ENCODE measurements at regions not wholly inside any gene's neighbourhood (a gene's known extent, or its start where the extent isn't known, plus 50 kb on each side); places are given as distances from the start of the nearest gene placed in this dataset.

DNA sequence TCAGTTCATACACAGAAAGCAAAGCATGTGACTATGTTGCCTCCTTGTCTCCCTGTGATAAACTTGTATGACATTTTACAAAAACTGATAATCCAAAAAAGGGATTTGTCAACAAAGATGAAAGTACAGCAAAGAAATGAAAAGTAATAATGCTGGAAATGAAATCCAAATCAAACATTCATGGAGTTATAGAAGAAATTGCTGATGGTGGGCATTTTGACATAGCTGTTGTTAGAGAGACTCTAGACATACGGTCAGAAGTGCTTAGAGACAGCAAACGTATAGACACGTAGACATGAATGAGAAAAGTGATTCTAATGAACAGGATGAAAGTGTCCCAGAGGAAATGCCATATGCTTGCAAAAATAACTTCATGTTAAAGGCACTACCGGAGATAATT is 186.9 kb upstream of the RGMB start:
- POLR2A ChIA-PET, result no interaction called here
- CTCF ChIA-PET, result interaction anchor here (0.6 kb wide), 1 partner anchor 10 kb away, joined by 3 read pairs; no protein-coding TSS in a partner anchor
- TF ChIP-seq, protein P1, sequence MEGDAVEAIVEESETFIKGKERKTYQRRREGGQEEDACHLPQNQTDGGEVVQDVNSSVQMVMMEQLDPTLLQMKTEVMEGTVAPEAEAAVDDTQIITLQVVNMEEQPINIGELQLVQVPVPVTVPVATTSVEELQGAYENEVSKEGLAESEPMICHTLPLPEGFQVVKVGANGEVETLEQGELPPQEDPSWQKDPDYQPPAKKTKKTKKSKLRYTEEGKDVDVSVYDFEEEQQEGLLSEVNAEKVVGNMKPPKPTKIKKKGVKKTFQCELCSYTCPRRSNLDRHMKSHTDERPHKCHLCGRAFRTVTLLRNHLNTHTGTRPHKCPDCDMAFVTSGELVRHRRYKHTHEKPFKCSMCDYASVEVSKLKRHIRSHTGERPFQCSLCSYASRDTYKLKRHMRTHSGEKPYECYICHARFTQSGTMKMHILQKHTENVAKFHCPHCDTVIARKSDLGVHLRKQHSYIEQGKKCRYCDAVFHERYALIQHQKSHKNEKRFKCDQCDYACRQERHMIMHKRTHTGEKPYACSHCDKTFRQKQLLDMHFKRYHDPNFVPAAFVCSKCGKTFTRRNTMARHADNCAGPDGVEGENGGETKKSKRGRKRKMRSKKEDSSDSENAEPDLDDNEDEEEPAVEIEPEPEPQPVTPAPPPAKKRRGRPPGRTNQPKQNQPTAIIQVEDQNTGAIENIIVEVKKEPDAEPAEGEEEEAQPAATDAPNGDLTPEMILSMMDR (IDR thresholded peaks at IDR 0.05; ENCODE audit: control extremely low read depth, extremely low read depth, low read depth, missing control alignments), result no peak
- DNase-seq (ENCODE audit: extremely low spot score), result no peak

DNA sequence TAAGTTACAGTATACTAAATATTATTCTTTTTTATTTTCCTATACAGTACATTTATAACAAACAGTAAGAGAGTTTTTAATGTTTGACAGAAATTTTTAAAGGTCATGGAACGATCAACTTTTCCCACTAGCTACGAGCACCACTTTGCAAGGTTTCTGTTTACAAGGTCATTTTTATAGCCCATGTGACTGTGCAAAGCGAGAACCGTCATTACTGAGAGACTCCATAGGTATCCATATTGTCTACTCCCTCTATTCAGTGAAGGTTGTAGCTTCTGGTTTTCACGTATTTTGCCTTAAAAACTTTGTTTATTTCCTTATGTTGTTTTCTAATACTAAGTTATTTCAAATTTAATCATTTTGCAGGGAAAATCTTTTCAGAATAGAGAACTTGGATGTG is 186.3 kb upstream of the RGMB start:
- ChIA-PET CTCF (no interaction called here), POLR2A (no interaction called here)

DNA sequence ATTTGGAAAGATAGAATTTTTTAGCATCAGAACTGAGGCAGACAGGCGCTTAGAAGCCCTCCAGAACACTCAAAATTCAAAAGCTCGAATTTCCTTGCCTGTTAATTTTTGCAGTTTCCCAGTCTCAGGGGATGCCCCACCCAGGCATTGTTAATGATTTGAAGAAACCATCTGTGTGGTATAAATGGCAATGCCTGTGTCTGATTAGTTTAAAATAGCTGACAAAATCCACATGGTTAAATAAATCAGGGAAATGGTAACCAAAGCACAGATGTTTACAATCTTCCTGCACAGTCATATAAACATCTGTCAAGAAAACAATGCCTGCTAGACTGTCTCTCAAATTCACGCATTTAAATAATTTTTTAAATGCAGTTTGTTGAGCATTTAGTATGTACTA is 185.2 kb upstream of the RGMB start:
- ChIA-PET CTCF (no interaction called here), POLR2A (no interaction called here)
- TF ChIP-seq, protein P1 (IDR thresholded peaks at IDR 0.05; ENCODE audit: control extremely low read depth, extremely low read depth, low read depth, missing control alignments), result no peak
- DNase-seq (ENCODE audit: extremely low spot score), result no peak

More for the DNA sequence above, 186.3 kb upstream of the RGMB start:
- no peak for DNase-seq (ENCODE audit: extremely low spot score)
- TF ChIP-seq, protein P1 (IDR thresholded peaks at IDR 0.05; ENCODE audit: control extremely low read depth, extremely low read depth, low read depth, missing control alignments), result no peak

DNA sequence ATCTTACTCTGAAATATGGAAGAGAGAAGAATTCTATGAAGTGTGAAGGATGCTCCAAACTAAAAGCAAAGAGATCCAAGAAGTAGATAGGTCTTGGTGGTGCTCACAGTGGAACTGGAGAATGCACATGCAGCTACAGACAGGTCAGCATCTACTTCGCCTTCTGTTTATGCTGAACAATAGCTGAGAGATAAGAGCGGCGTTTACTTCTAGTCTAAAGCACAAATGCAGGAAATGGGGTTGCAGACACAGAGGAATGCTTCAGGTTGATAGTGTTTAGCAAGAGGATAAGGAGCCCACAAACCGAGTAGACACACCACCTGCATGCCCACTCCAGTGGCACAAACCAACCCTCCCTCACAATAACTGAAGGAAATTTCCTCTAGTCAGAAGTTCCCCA is 180.0 kb upstream of the RGMB start:
- no peak for DNase-seq (ENCODE audit: extremely low spot score)
- CTCF ChIA-PET, result no interaction called here
- TF ChIP-seq, protein P1 (IDR thresholded peaks at IDR 0.05; ENCODE audit: control extremely low read depth, extremely low read depth, low read depth, missing control alignments), result no peak
- POLR2A ChIA-PET, result no interaction called here

DNA sequence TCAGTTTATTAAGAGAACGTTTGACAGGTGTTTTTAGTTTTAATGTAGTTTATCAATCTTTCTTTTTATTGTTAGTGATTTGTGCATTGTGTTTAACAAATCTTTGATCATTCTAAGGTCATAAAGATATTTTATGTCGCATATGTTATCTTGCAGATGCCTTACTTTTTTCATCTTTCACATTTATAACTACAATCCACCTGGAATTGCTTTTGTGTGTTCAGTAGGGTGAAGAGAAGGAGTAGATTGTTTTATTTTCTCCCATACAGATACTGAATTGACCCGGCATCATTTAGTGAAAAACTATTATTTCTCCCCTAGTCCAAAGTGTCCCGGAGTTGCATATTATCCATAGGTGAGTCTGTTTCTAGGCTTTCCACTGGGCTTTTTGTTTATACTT is 179.4 kb upstream of the RGMB start:
- ChIA-PET CTCF (no interaction called here), POLR2A (no interaction called here)
- TF ChIP-seq, protein P1 (IDR thresholded peaks at IDR 0.05; ENCODE audit: control extremely low read depth, extremely low read depth, low read depth, missing control alignments), result no peak
- DNase-seq (ENCODE audit: extremely low spot score), result no peak

DNA sequence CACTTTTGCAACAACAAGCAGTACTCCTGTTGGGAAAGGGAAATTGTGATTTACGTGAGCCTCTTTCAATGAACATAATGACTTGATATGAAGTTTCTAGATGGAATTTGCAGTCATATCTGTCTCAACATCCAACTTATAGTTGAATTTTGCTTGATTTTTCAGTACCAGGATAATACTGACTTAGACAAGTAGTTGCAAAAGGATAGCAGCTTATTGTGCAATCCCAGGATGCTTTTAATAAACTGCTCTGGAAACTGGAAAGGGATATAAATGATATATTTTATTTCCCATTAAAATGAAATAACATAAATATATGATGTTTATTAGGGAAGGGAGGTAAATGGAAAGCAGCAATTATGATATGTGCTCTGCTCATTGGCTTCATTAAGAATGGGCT is 174.4 kb upstream of the RGMB start:
- no peak for DNase-seq (ENCODE audit: extremely low spot score)
- ChIA-PET CTCF (no interaction called here), POLR2A (no interaction called here)
- TF ChIP-seq, protein P1 (IDR thresholded peaks at IDR 0.05; ENCODE audit: control extremely low read depth, extremely low read depth, low read depth, missing control alignments), result no peak

DNA sequence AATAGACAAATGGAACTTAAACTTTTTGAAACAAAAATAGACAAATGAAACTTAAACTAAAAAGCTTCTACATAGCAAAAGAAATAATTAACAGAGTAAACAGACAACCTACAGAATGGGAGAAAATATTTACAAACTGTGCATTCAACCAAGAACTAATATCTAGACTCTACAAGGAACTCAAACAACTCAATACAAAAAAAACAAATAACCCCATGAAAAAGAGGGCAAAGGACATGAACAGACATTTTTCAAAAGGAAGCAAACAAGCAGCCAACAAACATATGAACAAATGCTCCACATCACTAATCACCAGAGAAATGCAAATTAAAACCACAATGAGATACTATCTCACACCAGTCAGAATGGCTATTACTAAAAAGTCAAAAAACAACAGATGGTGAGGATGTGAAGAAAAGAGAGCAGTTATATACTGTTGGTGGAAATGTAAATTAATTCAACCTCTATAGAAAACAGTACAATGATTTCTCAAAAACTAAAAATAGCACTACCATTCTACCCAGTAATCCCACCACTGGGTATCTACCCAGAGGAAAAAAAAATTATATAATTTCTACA is 170.8 kb upstream of the RGMB start:
- TF ChIP-seq, protein P1 (IDR thresholded peaks at IDR 0.05; ENCODE audit: control extremely low read depth, extremely low read depth, low read depth, missing control alignments), result no peak
- DNase-seq (ENCODE audit: extremely low spot score), result no peak
- ChIA-PET POLR2A (no interaction called here), CTCF (no interaction called here)

Measured in GM10248 (cell line).